Gastrocnemius medialis (tissue), 4 donors: ENCODE measurements at regions not wholly inside any gene's neighbourhood (a gene's known extent, or its start where the extent isn't known, plus 50 kb on each side); places are given as distances from the start of the nearest gene placed in this dataset.

ENCODE experiments used
- ATAC-seq, 2 donors: fragments of 150-250 bp; one replicate each; pipeline ENCODE4 v1.9.1; 2016
- DNase-seq, 2 donors: peaks; one replicate each; pipeline ENCODE4 v3.0.0-alpha.2; 2019
- H3K27ac ChIP-seq, 4 donors: fragments of 200-600 bp; sonication (generic); 1 replicate in 1 of 4; 2 replicates in 3 of 4; pipeline ENCODE4 v1.5.1; 2016 to 2018; ENCODE audit warnings: mild to moderate bottlenecking in 2 of 4, moderate library complexity in 1 of 4
- H3K27me3 ChIP-seq, 3 donors: fragments of 200-600 bp; sonication (generic) in 2 of 3; 1 replicate in 1 of 3; 2 replicates in 2 of 3; pipeline versions ENCODE4 v1.5.1 to v1.6.0; 2016 to 2019; ENCODE audit warnings: mild to moderate bottlenecking in 1 of 3, moderate library complexity in 1 of 3
- H3K36me3 ChIP-seq, 2 donors: fragments of 200-600 bp; sonication (generic) in 1 of 2; one replicate each; pipeline ENCODE4 v1.5.1; 2017 to 2018
- H3K4me1 ChIP-seq, 2 donors: fragments of 200-600 bp; sonication (generic) in 1 of 2; one replicate each; pipeline ENCODE4 v1.5.1; 2016 to 2017; ENCODE audit warnings: mild to moderate bottlenecking in 2 of 2
- H3K4me3 ChIP-seq, 4 donors: fragments of 200-600 bp; sonication (generic) in 3 of 4; 1 replicate in 1 of 4; 2 replicates in 3 of 4; pipeline ENCODE4 v1.5.1; 2016 to 2019; ENCODE audit warnings: mild to moderate bottlenecking in 2 of 4
- H3K9me3 ChIP-seq, 3 donors: fragments of 200-600 bp; sonication (generic) in 2 of 3; 1 replicate in 1 of 3; 2 replicates in 2 of 3; pipeline ENCODE4 v1.5.1; 2016 to 2019
- CTCF ChIP-seq, 5 experiments: fragments of 450-650 bp in 3 of 5; fragments of 200-600 bp in 2 of 5; sonication (generic) in 2 of 5; IDR thresholded peaks in 4 of 5; conservative IDR thresholded peaks in 1 of 5; 1 replicate in 4 of 5; 2 replicates in 1 of 5; pipeline ENCODE4 v1.5.1; 2016 to 2019; ENCODE audit warnings: antibody characterized with exemption in 5 of 5, mild to moderate bottlenecking in 3 of 5, moderate library complexity in 3 of 5
- POLR2A ChIP-seq, 2 donors: fragments of 450-650 bp; IDR thresholded peaks; one replicate each; pipeline ENCODE4 v1.6.1; 2017; ENCODE audit warnings: antibody characterized with exemption in 2 of 2, mild to moderate bottlenecking in 2 of 2, moderate library complexity in 2 of 2
- in situ Hi-C, 4 donors: fragments of 200-750 bp; cut with MboI; loops; one replicate each; pipeline versions ENCODE4 v1.15.0 to v1.8.0; 2017; ENCODE audit warnings: low sequenced_read_pairs in 4 of 4
- intact Hi-C: fragments of 100-400 bp; cut with DNase I; formaldehyde crosslinking; loops from one replicate; pipeline ENCODE4 v1.15.1; 2023; ENCODE audit warnings: low total_unique reads

DNA sequence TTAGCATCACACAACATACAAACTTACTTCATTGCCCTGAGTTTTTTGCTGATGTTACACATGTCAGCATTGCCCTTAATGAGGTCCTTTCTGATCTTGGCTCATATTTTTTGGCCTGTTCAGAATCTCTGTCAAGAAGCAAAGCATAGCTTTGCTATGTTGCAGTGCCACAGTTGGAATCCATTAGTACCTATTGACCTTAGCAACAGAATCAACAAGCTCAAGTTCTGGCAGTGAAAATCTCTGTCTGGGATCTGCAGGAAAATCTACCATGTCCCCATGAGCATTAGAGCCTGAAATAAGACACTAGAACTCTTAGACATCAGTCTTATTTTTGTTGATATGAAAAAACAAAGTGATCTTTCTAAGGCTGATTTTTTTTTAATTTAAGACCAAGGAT lies 105.6 kb upstream of the FHL2 start:
- intact Hi-C loops (no loop called here), in situ Hi-C loops (no loop called here)
- Histone ChIP-seq H3K4me3 (no peak overlapping the region), H3K27me3 (no peaks in the 10 kb centered on the region), H3K4me1 (peaks cover 14 to 15% of the 10 kb centered on the region in 2 donors), H3K9me3 (no peaks in the 10 kb centered on the region), H3K27ac (peak overlapping the region in 1 of 4 donors; percentile 37), H3K36me3 (no peaks in the 10 kb centered on the region)
- TF ChIP-seq POLR2A (IDR thresholded peaks at IDR 0.05) (no peak), CTCF (IDR thresholded peaks at IDR 0.05 in 4 of 5, conservative IDR thresholded peaks at IDR 0.05 in 1 of 5) (no peak)
- DNase-seq (no peak), ATAC-seq (no peak)

DNA sequence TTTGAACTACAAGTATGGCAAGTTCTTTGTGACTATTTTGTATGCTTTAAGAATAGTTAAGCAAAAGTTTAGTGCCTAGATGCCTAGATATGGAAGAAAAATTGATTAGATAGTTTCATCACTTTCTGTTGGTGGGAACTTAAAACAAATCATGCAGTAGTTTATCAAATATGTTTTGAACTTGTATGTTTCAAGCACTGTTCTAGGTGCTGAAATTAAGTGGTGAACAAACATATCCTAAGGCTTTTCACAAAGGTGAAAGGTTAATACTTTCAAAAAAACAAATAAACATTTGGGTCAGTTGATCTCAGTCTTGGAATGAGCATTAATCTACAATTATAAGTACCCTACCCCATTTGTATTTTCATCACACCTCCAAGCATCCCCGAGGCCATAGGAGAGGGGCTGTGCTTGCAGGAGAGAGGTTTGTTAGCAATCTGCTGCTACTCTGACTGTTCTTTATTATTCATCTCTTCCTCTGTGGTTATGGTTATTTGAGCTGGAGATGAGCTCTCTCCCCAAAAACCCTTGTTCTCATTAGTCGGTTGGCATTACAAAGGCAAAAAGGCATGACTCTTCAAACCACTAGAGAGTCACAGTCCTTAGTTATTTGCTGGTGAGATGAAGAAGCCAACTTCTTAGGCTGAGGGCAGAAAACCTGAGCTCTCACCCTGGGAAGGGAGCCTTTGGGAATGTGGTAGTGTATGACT lies 103.9 kb upstream of the FHL2 start:
- H3K9me3 ChIP-seq, result no peaks in the 10 kb centered on the region
- in situ Hi-C loops, result no loop called here

GRCh38 chr2:105498281-105498846 lies 99.5 kb upstream of the FHL2 start:
- in situ Hi-C loops (no loop called here), intact Hi-C loops (loop anchor here (5.0 kb wide), 1 partner anchor 116 kb away; no protein-coding TSS in a partner anchor)
- no peaks in the 10 kb centered on the region for H3K9me3 ChIP-seq
- H3K27ac ChIP-seq, result peak overlapping the region; percentile 66 to 81 (median 78)
- H3K27me3 ChIP-seq, result no peaks in the 10 kb centered on the region
- no peak for TF ChIP-seq POLR2A (IDR thresholded peaks at IDR 0.05)
- TF ChIP-seq CTCF (IDR thresholded peaks at IDR 0.05 in 4 of 5, conservative IDR thresholded peaks at IDR 0.05 in 1 of 5), result no peak
- ATAC-seq, result peak; percentile 81 to 84
- no peaks in the 10 kb centered on the region for H3K36me3 ChIP-seq
- peaks cover 42 to 46% of the 10 kb centered on the region in 2 donors for H3K4me1 ChIP-seq
- H3K4me3 ChIP-seq, result no peak overlapping the region
- peak; percentile 51 to 67 for DNase-seq

More for the DNA sequence above, 103.9 kb upstream of the FHL2 start:
- Histone ChIP-seq H3K27ac (no peak overlapping the region), H3K4me3 (no peak overlapping the region), H3K27me3 (no peaks in the 10 kb centered on the region), H3K36me3 (no peaks in the 10 kb centered on the region), H3K4me1 (peaks cover 25 to 27% of the 10 kb centered on the region in 2 donors)
- DNase-seq (no peak), ATAC-seq (no peak)
- intact Hi-C loops, result no loop called here
- TF ChIP-seq POLR2A (IDR thresholded peaks at IDR 0.05) (no peak), CTCF (IDR thresholded peaks at IDR 0.05 in 4 of 5, conservative IDR thresholded peaks at IDR 0.05 in 1 of 5) (no peak)

GRCh38 chr2:105497094-105497493 lies 98.2 kb upstream of the FHL2 start:
- Histone ChIP-seq H3K36me3 (no peaks in the 10 kb centered on the region), H3K4me3 (no peak overlapping the region), H3K27me3 (peaks cover 0 to 2% (median 0%) of the 10 kb centered on the region in 3 donors), H3K9me3 (peaks cover 0 to 6% (median 0%) of the 10 kb centered on the region in 3 donors), H3K4me1 (peaks cover 42 to 46% of the 10 kb centered on the region in 2 donors), H3K27ac (peak overlapping the region; percentile 66 to 81 (median 78))
- intact Hi-C loops (loop anchor here (5.0 kb wide), 1 partner anchor 115 kb away; no protein-coding TSS in a partner anchor), in situ Hi-C loops (no loop called here)
- ATAC-seq, result no peak
- DNase-seq, result no peak
- TF ChIP-seq POLR2A (IDR thresholded peaks at IDR 0.05) (no peak), CTCF (IDR thresholded peaks at IDR 0.05 in 4 of 5, conservative IDR thresholded peaks at IDR 0.05 in 1 of 5) (no peak)
